ENCODE measurements at regions not wholly inside any gene's neighbourhood (a gene's known extent, or its start where the extent isn't known, plus 50 kb on each side); places are given as distances from the start of the nearest gene placed in this dataset.

- no peak for DNase-seq
These were observed 1654.0 kb downstream of the PCDH7 start for GRCh38 chr4:32374206-32374605.

GRCh38 chr4:32393806-32394205, 1673.6 kb downstream of the PCDH7 start:
- no peak for DNase-seq

- DNase-seq: no peak
These were observed 1674.1 kb downstream of the PCDH7 start for GRCh38 chr4:32394255-32394654.

DNA sequence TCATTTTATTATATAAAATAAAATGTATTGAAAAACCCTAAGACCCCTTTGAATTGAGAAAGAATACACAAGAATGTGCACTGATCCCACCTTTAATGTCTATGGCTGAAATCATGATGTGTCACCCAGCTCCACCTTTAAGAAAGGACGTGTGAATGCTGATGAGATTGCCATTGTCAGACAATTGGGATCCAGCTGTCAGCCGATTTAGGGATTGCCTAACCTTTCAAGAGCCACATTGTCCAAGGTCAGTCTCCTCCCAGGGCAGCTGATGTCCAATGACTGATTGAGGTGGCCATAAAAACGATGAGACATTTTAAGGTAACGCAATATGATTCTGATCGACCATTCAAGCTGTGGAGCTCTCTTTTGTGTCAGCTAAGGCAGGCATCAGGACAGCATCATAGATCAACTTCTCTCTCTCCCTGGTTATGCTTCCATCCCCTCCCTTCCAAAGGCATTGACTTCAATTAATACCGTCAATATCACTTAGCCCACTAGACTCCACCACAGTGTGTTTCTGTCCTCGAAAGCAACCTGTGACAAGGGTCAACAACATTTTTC, 1676.4 kb downstream of the PCDH7 start:
- DNase-seq: no peak

GRCh38 chr4:32400870-32401269, 1680.7 kb downstream of the PCDH7 start:
- DNase-seq: no peak

DNA sequence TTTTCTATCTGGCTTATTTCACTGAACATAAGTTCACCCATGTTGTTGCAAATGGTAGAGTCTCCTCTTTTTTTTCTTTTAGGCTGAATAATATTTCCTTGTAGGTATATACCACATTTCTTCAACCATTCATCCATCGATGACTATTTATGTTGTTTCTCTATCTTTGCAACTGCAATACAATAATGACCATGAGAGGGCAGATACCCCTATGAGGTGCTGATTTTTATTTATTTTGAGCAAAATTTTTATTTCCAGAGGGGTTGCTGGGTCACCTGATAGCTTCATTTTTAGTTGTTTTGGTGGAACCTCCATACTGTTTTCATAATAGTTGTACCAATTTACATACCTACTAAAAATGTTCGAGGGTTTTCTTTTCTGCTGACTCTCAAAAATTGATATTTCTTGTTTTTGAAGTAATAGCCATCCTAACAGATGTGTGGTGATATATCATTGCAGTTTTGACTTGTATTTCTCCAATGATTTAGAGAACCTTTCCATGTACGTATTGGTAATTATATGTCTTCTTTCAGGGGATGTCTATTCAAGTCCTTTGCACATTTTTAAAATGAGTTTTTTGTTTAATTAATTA, 1697.0 kb downstream of the PCDH7 start:
- DNase-seq: no peak

- no peak for DNase-seq
These were observed 1703.1 kb downstream of the PCDH7 start for GRCh38 chr4:32423267-32423666.

- DNase-seq: no peak
These were observed 1705.1 kb downstream of the PCDH7 start for GRCh38 chr4:32425243-32425642.

- DNase-seq: no peak
These were observed 1707.4 kb downstream of the PCDH7 start for GRCh38 chr4:32427566-32427965.

- no peak for DNase-seq
These were observed 1709.0 kb downstream of the PCDH7 start for GRCh38 chr4:32429151-32429550.

GRCh38 chr4:32435308-32435707, 1715.1 kb downstream of the PCDH7 start:
- DNase-seq: no peak

DNA sequence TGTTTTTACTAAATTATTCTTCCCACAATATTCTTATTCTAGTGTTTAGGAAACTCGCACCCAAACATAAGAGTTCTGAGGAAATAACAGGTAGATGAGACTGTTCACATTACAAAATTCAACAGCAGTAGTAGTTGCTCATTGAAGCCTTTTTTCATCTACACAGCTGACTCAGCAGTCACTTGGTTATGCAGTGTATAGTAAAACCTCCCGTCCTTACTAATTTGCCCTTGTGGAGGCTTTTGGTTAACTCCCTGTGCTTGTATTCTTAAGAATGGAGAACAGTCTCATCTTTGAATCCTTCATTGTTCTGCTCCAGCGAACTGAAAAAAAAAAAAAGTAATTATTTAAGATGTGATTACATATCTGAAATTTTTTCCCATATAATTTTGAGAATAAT, 1716.6 kb downstream of the PCDH7 start:
- no peak for DNase-seq

- DNase-seq: no peak
These were observed 1720.2 kb downstream of the PCDH7 start for GRCh38 chr4:32440391-32440790.

DNA sequence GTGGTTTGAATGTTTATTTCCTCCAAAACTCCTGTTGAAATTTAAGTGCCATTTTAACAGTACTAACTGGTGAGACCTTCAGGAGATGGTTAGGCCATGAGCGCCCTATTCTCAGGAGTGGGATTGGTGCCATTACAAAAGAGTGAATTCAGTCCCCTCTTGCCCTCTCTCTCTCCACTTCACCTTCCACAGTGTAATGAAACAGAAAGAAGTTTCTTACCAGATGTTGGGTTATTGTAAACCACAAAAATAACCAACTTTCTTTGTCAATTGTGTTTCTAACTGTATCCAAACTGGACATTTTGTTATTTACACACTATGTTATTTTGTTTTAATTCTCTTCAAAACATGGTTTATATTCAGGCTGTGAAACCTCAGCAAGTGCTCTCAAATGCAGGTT, 1734.3 kb downstream of the PCDH7 start:
- no peak for DNase-seq

- DNase-seq: no peak
These were observed 1735.1 kb downstream of the PCDH7 start for GRCh38 chr4:32455231-32455630.

DNA sequence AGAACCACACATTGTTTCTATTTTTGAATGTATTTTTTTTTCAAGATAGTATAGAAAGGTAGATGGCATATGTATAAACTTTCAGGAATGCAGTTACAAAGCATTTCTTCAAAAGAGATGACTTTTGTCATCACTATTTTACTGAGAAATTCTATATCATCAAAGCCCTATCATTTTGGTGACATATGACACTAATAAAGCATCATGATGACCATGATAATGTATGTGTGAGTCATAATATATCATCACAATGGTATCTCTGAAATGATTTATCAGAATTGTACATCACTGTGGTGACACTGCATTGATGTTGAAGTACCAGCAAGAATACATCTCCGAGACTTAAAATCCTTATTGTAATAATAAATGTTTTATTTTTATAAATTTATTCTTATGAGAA, 1740.8 kb downstream of the PCDH7 start:
- no peak for DNase-seq

DNA sequence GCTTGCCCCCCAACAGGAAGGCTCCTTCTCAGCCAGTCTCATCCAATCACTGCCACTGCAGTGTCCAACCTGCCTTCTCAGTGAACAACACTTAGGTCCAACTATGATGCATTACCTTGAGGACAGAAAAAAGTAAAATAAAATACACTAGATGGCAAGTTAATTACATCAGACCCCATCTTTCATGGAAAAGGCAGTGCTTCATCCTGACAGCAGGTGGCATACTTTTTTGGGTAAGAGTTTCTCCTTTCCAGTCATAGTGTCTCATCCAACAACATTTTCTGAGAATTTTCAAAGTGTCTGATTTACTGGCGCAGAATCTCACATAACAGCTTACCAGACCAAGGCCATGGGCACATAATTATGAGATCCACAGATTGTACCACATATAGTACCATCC, 1742.8 kb downstream of the PCDH7 start:
- no peak for DNase-seq

- no peak for DNase-seq
These were observed 1750.0 kb downstream of the PCDH7 start for GRCh38 chr4:32470087-32470585.

DNA sequence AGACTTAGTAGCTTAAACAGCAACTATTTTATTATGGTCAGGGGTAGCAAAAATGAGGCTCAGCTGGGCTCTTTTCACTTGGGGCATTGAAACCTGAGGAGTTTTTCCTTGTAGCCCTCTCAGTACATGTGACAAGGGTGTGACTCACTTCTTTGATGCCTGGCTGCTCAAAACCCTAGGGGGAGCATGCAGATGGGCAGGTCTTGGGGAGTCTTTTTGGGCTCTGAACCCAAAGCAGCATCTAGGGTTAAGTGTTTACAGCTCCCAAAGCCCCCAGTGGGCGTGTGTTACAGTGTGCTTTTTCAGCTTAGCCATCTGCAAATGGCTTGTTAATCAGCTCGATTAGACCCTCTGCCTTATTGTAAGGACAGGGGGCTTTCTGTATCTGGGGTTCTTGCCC, 1752.7 kb downstream of the PCDH7 start:
- DNase-seq: no peak

GRCh38 chr4:32475710-32476109, 1755.5 kb downstream of the PCDH7 start:
- DNase-seq: no peak

- no peak for DNase-seq
These were observed 1757.3 kb downstream of the PCDH7 start for GRCh38 chr4:32477518-32477917.

DNA sequence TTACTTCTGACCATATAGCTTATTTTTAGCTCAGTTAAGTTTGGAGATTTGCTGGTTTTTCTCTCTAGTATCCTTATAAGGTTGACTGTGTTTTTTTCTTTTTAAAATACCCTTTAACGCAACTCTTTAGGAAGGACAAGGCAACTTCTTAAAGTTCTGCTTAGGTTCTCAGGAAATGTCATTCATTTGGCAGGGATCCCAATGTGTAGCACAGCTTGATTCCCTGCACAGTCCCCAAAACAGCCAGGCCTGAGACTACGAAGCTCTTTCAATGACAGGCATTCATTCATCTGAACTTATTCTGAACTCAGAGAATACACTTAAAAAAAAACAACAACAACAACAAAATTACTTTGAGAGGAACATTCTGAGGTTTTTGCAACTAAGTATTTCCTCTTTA, 1765.8 kb downstream of the PCDH7 start:
- DNase-seq: no peak

- DNase-seq: no peak
These were observed 1768.5 kb downstream of the PCDH7 start for GRCh38 chr4:32488690-32489089.

DNA sequence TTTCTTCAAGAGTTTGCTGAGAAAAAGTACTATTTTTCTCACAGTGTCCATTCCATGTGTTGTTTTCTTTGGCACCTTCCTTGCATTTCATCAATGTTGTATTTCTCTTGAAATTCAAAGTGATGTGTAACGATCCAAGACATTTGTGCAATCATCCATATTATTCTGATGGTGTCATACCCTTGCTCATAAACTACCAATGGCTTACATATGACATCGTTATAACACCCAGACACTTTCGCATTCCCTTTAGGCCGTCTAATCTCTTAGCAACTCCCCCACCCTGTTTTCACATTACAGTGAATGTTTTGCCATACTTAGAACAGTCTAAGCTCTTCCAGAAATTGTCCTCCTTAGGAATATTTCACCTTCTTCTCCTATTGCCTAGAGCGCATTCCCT, 1779.0 kb downstream of the PCDH7 start:
- DNase-seq: no peak

DNA sequence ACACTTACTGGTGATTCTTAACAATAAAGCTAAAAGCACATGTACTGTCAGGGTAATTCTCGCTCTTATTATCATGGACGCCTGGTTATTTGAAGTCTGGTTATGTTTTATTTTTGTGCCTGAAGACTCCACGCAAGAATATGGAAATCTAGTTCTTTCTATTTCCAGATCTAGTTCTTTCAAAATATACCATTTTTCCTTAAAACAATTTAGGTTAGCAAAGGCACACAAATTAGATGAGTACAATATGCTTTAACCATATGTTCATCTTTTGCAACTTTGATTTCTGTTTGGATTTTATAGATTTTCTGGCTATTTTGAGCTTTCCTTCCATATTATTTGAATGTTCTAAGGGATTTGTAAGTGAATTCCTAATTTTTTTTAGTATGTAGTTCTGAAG, 1783.1 kb downstream of the PCDH7 start:
- DNase-seq: no peak
